K562 (cell line): ENCODE measurements at regions not wholly inside any gene's neighbourhood (a gene's known extent, or its start where the extent isn't known, plus 50 kb on each side); places are given as distances from the start of the nearest gene placed in this dataset.

Experiments used
- ATAC-seq: fragments of 200-7000 bp; cut with Tn5 transposase; 3 replicates; pipeline ENCODE4 v1.9.1; 2020; ENCODE audit warnings: moderate library complexity
- BruUV-seq: library from RNA; stranded (reverse); fragments of 400-500 nt; replicated peaks from 2 replicates; lab custom pipeline; 2021; lab: Mats Ljungman, UMichigan
- CTCF ChIA-PET: fragments of 300-600 bp; formaldehyde crosslinking; extraction: SDS; loops from one replicate; lab custom pipeline; 2021; ENCODE audit warnings: low intra/inter-chr PET ratio; lab: Yijun Ruan, JAX
- POLR2A ChIA-PET: fragments of 300-600, 350-650 bp; sonication (Branson Sonifier 250); formaldehyde crosslinking; extraction: SDS; loops from one replicate; lab custom pipeline; 2021; ENCODE audit warnings: antibody characterized with exemption, inconsistent platforms; lab: Yijun Ruan, JAX
- DNase-seq, 4 experiments: peaks; one replicate each; pipeline versions ENCODE4 v3.0.0 to v3.0.0-alpha.2; 2011 to 2018; ENCODE audit warnings: low spot score in 3 of 4, mixed read lengths in 3 of 4; ENCODE audit errors: extremely low read depth in 1 of 4
- FAIRE-seq: peaks from 2 replicates; lab custom pipeline; 2011; peaks lifted over from hg19 to GRCh38; lab: Jason Lieb, UNC
- H2AFZ ChIP-seq: 2 replicates; pipeline ENCODE4 v1.6.0; 2011; ENCODE audit warnings: low read depth, low read length, control low read depth, inconsistent platforms
- H3K27ac ChIP-seq: fragments of 200-600 bp; 3 replicates; pipeline ENCODE4 v1.8.0; 2011; ENCODE audit warnings: low read depth, mild to moderate bottlenecking, control low read depth, inconsistent platforms, low read length, moderate library complexity, mixed read lengths; ENCODE audit errors: extremely low read depth
- H3K27me3 ChIP-seq, 2 experiments: fragments of 300-600 bp in 1 of 2; 2 replicates in 1 of 2; 3 replicates in 1 of 2; pipeline versions ENCODE4 v1.6.0 to v1.8.0; 2011; ENCODE audit warnings: inconsistent platforms in 2 of 2, low read length in 2 of 2, mild to moderate bottlenecking in 1 of 2, mixed read lengths in 1 of 2, moderate library complexity in 1 of 2; ENCODE audit not compliant: control insufficient read depth in 2 of 2, insufficient read depth in 2 of 2
- H3K36me3 ChIP-seq: fragments of 300-600 bp; 3 replicates; pipeline ENCODE4 v1.8.0; 2011; ENCODE audit warnings: mild to moderate bottlenecking, low read length, inconsistent platforms; ENCODE audit not compliant: control insufficient read depth, insufficient read depth
- H3K4me1 ChIP-seq, 2 experiments: fragments of 200-600 bp in 1 of 2; replicated peaks in 1 of 2; 2 replicates in 1 of 2; 3 replicates in 1 of 2; pipeline versions ENCODE4 v1.5.1 to v1.8.0; 2011; ENCODE audit warnings: inconsistent platforms in 2 of 2, low read length in 2 of 2, mild to moderate bottlenecking in 1 of 2, mixed read lengths in 1 of 2, moderate library complexity in 1 of 2; ENCODE audit not compliant: control insufficient read depth in 2 of 2, insufficient read depth in 2 of 2
- H3K4me2 ChIP-seq: 2 replicates; pipeline ENCODE4 v1.6.1; 2011; ENCODE audit warnings: low read length, control low read depth, inconsistent platforms, mixed read lengths; ENCODE audit not compliant: insufficient read depth
- H3K4me3 ChIP-seq: fragments of 200-600 bp; sonication (generic), shearing (Covaris generic); 2 replicates; pipeline ENCODE4 v1.5.1; 2016; ENCODE audit warnings: control low read depth, inconsistent platforms
- H3K79me2 ChIP-seq: fragments of 200-600 bp; 3 replicates; pipeline ENCODE4 v1.8.0; 2011; ENCODE audit warnings: low read length, inconsistent platforms; ENCODE audit not compliant: control insufficient read depth, insufficient read depth
- H3K9ac ChIP-seq, 2 experiments: 2 replicates each; pipeline versions ENCODE4 v1.6.0 to v1.6.1; 2011; ENCODE audit warnings: low read depth in 2 of 2, low read length in 2 of 2, control low read depth in 1 of 2, inconsistent platforms in 1 of 2, mild to moderate bottlenecking in 1 of 2, mixed read lengths in 1 of 2; ENCODE audit not compliant: insufficient read depth in 1 of 2
- H3K9me1 ChIP-seq: one replicate; pipeline ENCODE4 v1.6.0; 2011; ENCODE audit warnings: inconsistent platforms, mild to moderate bottlenecking, low read length, moderate library complexity; ENCODE audit not compliant: control insufficient read depth, insufficient read depth
- H3K9me3 ChIP-seq: replicated peaks from 2 replicates; pipeline ENCODE4 v1.5.1; 2011; ENCODE audit warnings: low read depth, low read length, inconsistent platforms; ENCODE audit not compliant: control insufficient read depth, insufficient read depth
- H4K20me1 ChIP-seq: replicated peaks from 2 replicates; pipeline ENCODE4 v1.6.1; 2011; ENCODE audit warnings: low read length, inconsistent platforms, mixed read lengths; ENCODE audit not compliant: control insufficient read depth, insufficient read depth
- ARNT ChIP-seq, 2 experiments: fragments of 450-650 bp; IDR thresholded peaks; 2 replicates each; pipeline ENCODE4 v1.6.1; 2016; ENCODE audit warnings: mild to moderate bottlenecking in 1 of 2
- CBFA2T2 ChIP-seq: fragments of 450-650 bp; conservative IDR thresholded peaks from 2 replicates; pipeline ENCODE4 v1.6.1; 2017; ENCODE audit warnings: mild to moderate bottlenecking
- CREB1 ChIP-seq, 2 experiments: sonication (generic) in 1 of 2; formaldehyde crosslinking in 1 of 2; IDR thresholded peaks; 2 replicates each; pipeline versions ENCODE4 v1.6.1 to v1.8.0; 2012 to 2022; ENCODE audit warnings: inconsistent platforms in 1 of 2, mild to moderate bottlenecking in 1 of 2, missing genetic modification reagents in 1 of 2, moderate library complexity in 1 of 2
- EHMT2 ChIP-seq: fragments of 450-650 bp; IDR thresholded peaks from 2 replicates; pipeline ENCODE4 v1.6.1; 2018; ENCODE audit warnings: antibody characterized with exemption
- HDAC1 ChIP-seq, 2 experiments: fragments of 450-650 bp; IDR thresholded peaks; 2 replicates each; pipeline ENCODE4 v1.6.1; 2016 to 2017; ENCODE audit warnings: inconsistent platforms in 1 of 2, mild to moderate bottlenecking in 1 of 2, moderate library complexity in 1 of 2
- HMG20B ChIP-seq: fragments of 250-450 bp; sonication (Bioruptor Pico); IDR thresholded peaks from 2 replicates; pipeline ENCODE4 v1.5.0; 2021; ENCODE audit warnings: mild to moderate bottlenecking
- ILK ChIP-seq: fragments of 450-650 bp; IDR thresholded peaks from 2 replicates; pipeline ENCODE4 v1.6.1; 2016; ENCODE audit warnings: missing genetic modification characterization, low read depth, mild to moderate bottlenecking, missing compliant biosample characterization, moderate library complexity, borderline replicate concordance
- MTF1 ChIP-seq: fragments of 250-450 bp; sonication (Bioruptor Pico); IDR thresholded peaks from 2 replicates; pipeline ENCODE4 v1.9.0; 2021; ENCODE audit warnings: moderate library complexity, mild to moderate bottlenecking, inconsistent platforms, borderline replicate concordance
- NFXL1 ChIP-seq: fragments of 450-650 bp; formaldehyde crosslinking; IDR thresholded peaks from 2 replicates; pipeline ENCODE4 v1.4.0; 2021; ENCODE audit warnings: mild to moderate bottlenecking
- PHB ChIP-seq: fragments of 250-450 bp; sonication (Bioruptor Pico); IDR thresholded peaks from 2 replicates; pipeline ENCODE4 v1.5.0; 2021
- RBM39 ChIP-seq: fragments of 200-400 bp; formaldehyde crosslinking; optimal IDR thresholded peaks from 2 replicates; pipeline ENCODE3; 2018; ENCODE audit warnings: low read depth, low read length
- WGBS: fragments of 100-300 bp; shearing (Covaris generic); methylation state at CpG from one replicate; pipeline ENCODE4 v1.1.6; 2016; ENCODE audit warnings: low coverage, mixed read lengths; ENCODE audit not compliant: insufficient coverage; ENCODE audit errors: missing lambda C conversion rate; 5-methylcytosine and 5-hydroxymethylcytosine counted together
- in situ Hi-C: fragments of 300-500 bp; cut with MboI; formaldehyde crosslinking; loops from 4 replicates; pipeline ENCODE4 v1.15.0; 2018; ENCODE audit warnings: inconsistent platforms, mixed read lengths
- intact Hi-C: fragments of 100-400 bp; cut with micrococcal nuclease; formaldehyde crosslinking; loops from 2 replicates; pipeline ENCODE4 v1.14.2; 2022
- TF ChIP-seq, protein P1 (sequence below): fragments of 450-650 bp; formaldehyde crosslinking; IDR thresholded peaks from 2 replicates; pipeline ENCODE4 v1.4.0; 2020; ENCODE audit warnings: mild to moderate bottlenecking, moderate library complexity
- TF ChIP-seq, protein P2 (sequence below): IDR thresholded peaks from 2 replicates; pipeline ENCODE4 v1.6.1; 2011; ENCODE audit not compliant: insufficient read length; ENCODE audit errors: extremely low read depth
- TF ChIP-seq, protein P3 (sequence below): fragments of 250-450 bp; sonication (Bioruptor Pico); IDR thresholded peaks from 2 replicates; pipeline ENCODE4 v1.8.0; 2022; ENCODE audit warnings: inconsistent platforms
- TF ChIP-seq, protein P4 (sequence below): sonication (generic); formaldehyde crosslinking; IDR thresholded peaks from 2 replicates; pipeline ENCODE4 v1.8.0; 2022; ENCODE audit warnings: mild to moderate bottlenecking, missing genetic modification reagents, borderline replicate concordance

DNA sequence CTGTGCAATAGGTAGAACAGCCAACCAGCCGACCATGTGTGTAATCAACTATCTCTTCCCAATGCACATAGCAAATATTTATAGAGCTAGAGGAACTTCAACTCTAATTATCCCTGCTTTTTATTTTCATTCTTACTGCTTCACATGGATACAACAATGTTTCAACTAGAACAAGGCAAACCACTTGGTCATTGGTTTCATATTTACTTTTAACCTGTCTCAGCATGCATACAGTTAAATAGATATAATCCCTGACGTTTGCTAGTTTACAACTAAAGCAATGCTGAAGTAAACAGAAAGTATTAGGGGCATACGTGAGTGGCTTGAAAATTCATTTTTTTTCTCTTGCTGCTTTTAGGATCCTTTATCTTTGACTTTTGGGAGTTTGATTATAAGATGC is 318.5 kb upstream of the MAP3K7 start (continued):
- TF ChIP-seq, protein P1, sequence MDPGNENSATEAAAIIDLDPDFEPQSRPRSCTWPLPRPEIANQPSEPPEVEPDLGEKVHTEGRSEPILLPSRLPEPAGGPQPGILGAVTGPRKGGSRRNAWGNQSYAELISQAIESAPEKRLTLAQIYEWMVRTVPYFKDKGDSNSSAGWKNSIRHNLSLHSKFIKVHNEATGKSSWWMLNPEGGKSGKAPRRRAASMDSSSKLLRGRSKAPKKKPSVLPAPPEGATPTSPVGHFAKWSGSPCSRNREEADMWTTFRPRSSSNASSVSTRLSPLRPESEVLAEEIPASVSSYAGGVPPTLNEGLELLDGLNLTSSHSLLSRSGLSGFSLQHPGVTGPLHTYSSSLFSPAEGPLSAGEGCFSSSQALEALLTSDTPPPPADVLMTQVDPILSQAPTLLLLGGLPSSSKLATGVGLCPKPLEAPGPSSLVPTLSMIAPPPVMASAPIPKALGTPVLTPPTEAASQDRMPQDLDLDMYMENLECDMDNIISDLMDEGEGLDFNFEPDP, result no peak
- TF ChIP-seq, protein P2, sequence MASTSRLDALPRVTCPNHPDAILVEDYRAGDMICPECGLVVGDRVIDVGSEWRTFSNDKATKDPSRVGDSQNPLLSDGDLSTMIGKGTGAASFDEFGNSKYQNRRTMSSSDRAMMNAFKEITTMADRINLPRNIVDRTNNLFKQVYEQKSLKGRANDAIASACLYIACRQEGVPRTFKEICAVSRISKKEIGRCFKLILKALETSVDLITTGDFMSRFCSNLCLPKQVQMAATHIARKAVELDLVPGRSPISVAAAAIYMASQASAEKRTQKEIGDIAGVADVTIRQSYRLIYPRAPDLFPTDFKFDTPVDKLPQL, result no peak
- TF ChIP-seq HDAC1 (IDR thresholded peaks at IDR 0.05), result no peak
- TF ChIP-seq HMG20B (CRISPR knock-in tag), result no peak
- TF ChIP-seq, protein P3, sequence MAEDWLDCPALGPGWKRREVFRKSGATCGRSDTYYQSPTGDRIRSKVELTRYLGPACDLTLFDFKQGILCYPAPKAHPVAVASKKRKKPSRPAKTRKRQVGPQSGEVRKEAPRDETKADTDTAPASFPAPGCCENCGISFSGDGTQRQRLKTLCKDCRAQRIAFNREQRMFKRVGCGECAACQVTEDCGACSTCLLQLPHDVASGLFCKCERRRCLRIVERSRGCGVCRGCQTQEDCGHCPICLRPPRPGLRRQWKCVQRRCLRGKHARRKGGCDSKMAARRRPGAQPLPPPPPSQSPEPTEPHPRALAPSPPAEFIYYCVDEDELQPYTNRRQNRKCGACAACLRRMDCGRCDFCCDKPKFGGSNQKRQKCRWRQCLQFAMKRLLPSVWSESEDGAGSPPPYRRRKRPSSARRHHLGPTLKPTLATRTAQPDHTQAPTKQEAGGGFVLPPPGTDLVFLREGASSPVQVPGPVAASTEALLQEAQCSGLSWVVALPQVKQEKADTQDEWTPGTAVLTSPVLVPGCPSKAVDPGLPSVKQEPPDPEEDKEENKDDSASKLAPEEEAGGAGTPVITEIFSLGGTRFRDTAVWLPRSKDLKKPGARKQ, result no peak

DNA sequence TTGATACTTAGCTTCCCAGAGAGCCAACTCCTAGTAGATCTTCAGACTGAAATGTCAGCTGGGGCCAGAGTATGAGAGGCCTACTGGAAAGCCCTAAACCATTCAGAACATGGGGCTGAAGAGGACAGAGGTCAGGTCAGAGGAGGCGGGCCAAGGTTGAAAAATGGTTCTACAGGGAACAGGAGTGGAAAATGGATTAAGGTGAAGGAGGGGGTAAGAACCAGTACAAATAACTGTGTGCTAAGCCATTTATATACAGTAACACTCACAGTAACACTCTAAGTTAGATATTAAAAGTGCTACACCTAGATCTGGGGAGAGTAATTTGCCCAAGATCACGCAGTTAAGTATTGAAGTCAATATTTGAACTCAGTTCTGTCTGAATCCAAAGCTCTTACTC is 313.2 kb upstream of the MAP3K7 start:
- no peak overlapping the region for H3K9ac ChIP-seq
- intact Hi-C loops (no loop called here), in situ Hi-C loops (no loop called here)
- no peak overlapping the region for H3K4me2 ChIP-seq
- H3K36me3 ChIP-seq, result no peaks in the 10 kb centered on the region
- no peaks in the 10 kb centered on the region for H3K9me3 ChIP-seq
- FAIRE-seq (no peak), DNase-seq (no peak), ATAC-seq (no peak)
- BruUV-seq, result no TSS peak
- POLR2A ChIA-PET, result interaction anchor here (1.2 kb wide), 1 partner anchor 10 kb away, joined by 4 read pairs; no protein-coding TSS in a partner anchor
- WGBS, result 0% methylated on average over 2 of the region's 2 CpGs
- no peak overlapping the region for H2AFZ ChIP-seq
- no peaks in the 10 kb centered on the region for H3K79me2 ChIP-seq
- H3K4me1 ChIP-seq, result no peaks in the 10 kb centered on the region
- no peak overlapping the region for H3K27ac ChIP-seq
- CTCF ChIA-PET, result no interaction called here
- no peaks in the 10 kb centered on the region for H3K27me3 ChIP-seq
- no peaks in the 10 kb centered on the region for H3K9me1 ChIP-seq
- H3K4me3 ChIP-seq, result no peak overlapping the region
- no peaks in the 10 kb centered on the region for H4K20me1 ChIP-seq
- no peak for TF ChIP-seq EHMT2
- no peak for TF ChIP-seq PHB
- TF ChIP-seq NFXL1 (CRISPR knock-in tag), result no peak
- TF ChIP-seq ILK (tag), result no peak
- TF ChIP-seq CBFA2T2, result no peak
- TF ChIP-seq, protein P1, result no peak
- no peak for TF ChIP-seq MTF1 (CRISPR knock-in tag)
- no peak for TF ChIP-seq ARNT (IDR thresholded peaks at IDR 0.05)
- TF ChIP-seq, protein P4, sequence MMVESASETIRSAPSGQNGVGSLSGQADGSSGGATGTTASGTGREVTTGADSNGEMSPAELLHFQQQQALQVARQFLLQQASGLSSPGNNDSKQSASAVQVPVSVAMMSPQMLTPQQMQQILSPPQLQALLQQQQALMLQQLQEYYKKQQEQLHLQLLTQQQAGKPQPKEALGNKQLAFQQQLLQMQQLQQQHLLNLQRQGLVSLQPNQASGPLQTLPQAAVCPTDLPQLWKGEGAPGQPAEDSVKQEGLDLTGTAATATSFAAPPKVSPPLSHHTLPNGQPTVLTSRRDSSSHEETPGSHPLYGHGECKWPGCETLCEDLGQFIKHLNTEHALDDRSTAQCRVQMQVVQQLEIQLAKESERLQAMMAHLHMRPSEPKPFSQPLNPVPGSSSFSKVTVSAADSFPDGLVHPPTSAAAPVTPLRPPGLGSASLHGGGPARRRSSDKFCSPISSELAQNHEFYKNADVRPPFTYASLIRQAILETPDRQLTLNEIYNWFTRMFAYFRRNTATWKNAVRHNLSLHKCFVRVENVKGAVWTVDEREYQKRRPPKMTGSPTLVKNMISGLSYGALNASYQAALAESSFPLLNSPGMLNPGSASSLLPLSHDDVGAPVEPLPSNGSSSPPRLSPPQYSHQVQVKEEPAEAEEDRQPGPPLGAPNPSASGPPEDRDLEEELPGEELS (CRISPR knock-in tag), result no peak
- TF ChIP-seq CREB1 (IDR thresholded peaks at IDR 0.05), result no peak
- TF ChIP-seq CREB1 (CRISPR knock-in tag; IDR thresholded peaks at IDR 0.05), result no peak
- no peak for TF ChIP-seq RBM39
